GM20000 (cell line): ENCODE measurements at regions not wholly inside any gene's neighbourhood (a gene's known extent, or its start where the extent isn't known, plus 50 kb on each side); places are given as distances from the start of the nearest gene placed in this dataset.

Experiments
- DNase-seq: peaks from one replicate; pipeline ENCODE4 v3.0.0; 2012; ENCODE audit warnings: low spot score
- CTCF ChIP-seq: IDR thresholded peaks from 2 replicates; pipeline ENCODE4 v1.5.1; 2012; ENCODE audit warnings: mild to moderate bottlenecking, control low read depth; ENCODE audit errors: extremely low read depth, missing control alignments

- no peak for TF ChIP-seq CTCF
- DNase-seq = no peak
Measured at GRCh38 chr9:8139756-8140155, 340.2 kb upstream of the DMAC1 start.

GRCh38 chr9:8136477-8136876 lies 336.9 kb upstream of the DMAC1 start:
- TF ChIP-seq CTCF = no peak
- no peak for DNase-seq

- no peak for TF ChIP-seq CTCF
- no peak for DNase-seq
Measured at GRCh38 chr9:8134635-8135034, 335.1 kb upstream of the DMAC1 start.

GRCh38 chr9:8133606-8134005 lies 334.0 kb upstream of the DMAC1 start:
- no peak for TF ChIP-seq CTCF
- DNase-seq = no peak

GRCh38 chr9:8115570-8115969 lies 316.0 kb upstream of the DMAC1 start:
- DNase-seq = no peak
- TF ChIP-seq CTCF = no peak

- no peak for DNase-seq
- no peak for TF ChIP-seq CTCF
Measured at GRCh38 chr9:8114826-8115225, 315.2 kb upstream of the DMAC1 start.

- no peak for TF ChIP-seq CTCF
- no peak for DNase-seq
Measured at GRCh38 chr9:8106362-8106761, 306.8 kb upstream of the DMAC1 start.
